Activated CD4-positive, alpha-beta T cell treated with anti-CD3 and anti-CD28 coated beads, Interleukin-2, amount 50 U/mL, for 16 hours (primary cell): ENCODE measurements at regions not wholly inside any gene's neighbourhood (a gene's known extent, or its start where the extent isn't known, plus 50 kb on each side); places are given as distances from the start of the nearest gene placed in this dataset.

Source experiments
- DNase-seq: peaks from one replicate; pipeline ENCODE4 v3.0.0-alpha.2; 2020

DNA sequence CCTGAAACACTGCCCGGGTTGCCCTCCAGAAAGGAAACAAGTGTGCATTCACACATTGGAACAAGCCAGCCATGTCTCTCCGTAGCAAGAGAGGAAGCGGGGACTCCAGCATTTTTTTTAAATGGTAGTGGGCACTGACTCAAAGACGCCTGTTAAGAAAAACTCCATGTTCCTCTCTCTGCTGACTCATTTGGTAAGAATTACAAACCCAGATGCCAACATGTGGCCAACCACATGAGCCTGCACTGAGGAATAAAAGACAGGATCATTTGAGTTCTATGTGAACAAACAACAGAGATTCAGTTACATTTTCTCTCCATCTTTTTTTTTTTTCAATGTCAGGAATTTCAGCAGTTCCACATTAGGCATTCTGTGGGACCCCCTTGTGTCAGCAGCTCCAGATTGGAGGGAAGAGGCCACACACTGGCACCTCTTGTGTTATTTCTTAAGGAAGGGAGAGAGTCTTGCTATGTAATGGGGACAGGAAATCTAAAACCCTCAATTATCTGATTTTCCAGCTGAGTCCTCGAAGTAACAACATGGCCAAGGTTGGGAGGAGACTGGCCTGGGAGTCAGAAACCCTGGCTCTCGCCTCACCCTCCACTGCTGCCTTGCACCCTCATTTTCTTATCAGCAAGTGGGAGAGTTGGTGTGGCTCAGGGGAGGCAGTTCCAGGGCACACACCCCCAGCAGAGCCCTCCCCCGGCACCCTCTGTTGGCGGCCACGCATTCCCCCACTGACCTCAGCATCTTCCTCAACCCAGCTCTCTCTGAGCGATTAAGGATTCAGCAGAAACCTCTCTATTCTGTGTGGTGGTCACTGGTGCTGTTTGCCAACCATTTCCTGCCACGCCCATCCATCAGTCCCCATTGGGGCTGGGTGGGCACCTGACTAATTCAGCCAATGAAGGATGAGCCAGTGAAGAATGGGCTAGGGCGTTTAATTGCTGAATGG lies 173.0 kb downstream of the FOXL1 start:
- DNase-seq: no peak

GRCh38 chr16:86752582-86753175 lies 174.3 kb downstream of the FOXL1 start:
- no peak for DNase-seq

- no peak for DNase-seq
Measured at GRCh38 chr16:86753399-86753798, 175.1 kb downstream of the FOXL1 start.

- no peak for DNase-seq
Measured at GRCh38 chr16:86755571-86756006, 177.2 kb downstream of the FOXL1 start.

DNA sequence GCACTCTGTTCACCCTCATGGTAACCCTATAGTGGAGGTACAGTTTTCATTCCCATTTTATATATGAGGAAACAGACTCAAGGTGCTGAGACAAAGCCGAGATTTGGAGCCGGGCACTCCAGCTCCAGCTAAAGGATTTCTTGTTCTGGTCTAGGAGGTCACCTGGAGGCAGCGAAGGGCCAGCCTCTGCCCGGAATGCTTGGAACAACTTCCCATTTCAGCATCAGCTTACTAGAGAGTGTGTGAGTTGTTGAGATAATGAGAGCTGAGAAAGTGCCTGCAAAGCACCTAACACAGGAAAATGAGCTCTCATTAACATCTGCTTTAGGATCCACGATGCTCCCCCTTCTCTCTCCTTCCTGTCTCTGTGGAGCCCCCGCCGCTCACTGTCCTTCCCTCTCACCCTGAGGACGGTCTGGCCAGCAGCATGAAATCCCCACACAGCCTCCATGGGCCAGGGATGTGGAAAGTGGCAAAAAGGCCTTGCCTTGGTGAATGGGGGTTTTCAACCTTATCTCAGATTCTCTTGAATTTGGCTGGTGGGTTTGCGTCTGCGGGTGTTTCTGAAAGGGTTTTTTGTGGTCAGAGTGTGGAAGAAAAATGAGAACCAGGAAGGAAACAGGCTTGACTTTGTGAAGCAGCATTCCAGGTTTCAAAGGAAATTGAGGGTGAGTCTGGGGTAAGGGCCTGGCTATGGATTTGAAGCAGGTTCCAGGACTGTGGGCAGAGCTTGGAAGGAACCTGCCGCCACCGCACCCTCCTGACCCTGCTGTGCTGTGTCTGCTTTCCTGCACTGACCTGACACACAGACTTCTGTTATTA lies 178.7 kb downstream of the FOXL1 start:
- DNase-seq: no peak

DNA sequence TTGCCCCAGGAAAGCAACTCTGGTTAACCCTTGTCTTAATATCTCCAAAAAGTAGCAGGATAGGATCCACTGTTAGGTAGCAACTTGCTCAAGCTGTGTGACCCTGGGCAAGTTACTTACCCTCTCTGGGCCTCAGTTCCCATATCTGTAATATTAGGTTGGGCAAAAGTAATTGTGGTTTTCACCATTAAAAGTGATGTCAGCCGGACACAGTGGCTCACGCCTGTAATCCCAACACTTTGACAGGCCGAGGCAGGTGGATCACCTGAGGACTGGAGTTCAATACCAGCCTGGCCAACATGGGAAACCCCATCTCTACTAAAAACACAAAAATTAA lies 179.3 kb downstream of the FOXL1 start:
- DNase-seq: no peak

DNA sequence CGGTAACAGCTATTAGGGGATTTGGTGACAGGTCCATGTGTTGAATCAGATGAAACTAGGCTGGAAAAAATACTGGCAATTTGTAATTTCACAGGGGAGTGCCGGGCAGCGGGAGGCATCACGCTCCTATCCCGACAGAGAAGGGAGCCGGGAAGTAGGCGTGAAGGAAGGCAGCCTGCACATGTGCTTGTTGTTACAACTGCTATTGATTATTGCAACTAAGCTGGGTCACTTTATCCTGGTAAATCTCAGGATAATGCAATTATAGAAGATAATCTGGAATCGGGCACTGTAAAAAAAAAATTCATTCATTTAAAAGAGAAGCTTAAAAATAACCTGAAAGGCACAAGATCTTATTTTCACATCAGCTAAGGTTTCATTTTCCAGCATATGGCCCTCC lies 180.6 kb downstream of the FOXL1 start:
- DNase-seq: no peak

- DNase-seq: peak; percentile 43
Measured at GRCh38 chr16:86761111-86762031, 183.0 kb downstream of the FOXL1 start.

DNA sequence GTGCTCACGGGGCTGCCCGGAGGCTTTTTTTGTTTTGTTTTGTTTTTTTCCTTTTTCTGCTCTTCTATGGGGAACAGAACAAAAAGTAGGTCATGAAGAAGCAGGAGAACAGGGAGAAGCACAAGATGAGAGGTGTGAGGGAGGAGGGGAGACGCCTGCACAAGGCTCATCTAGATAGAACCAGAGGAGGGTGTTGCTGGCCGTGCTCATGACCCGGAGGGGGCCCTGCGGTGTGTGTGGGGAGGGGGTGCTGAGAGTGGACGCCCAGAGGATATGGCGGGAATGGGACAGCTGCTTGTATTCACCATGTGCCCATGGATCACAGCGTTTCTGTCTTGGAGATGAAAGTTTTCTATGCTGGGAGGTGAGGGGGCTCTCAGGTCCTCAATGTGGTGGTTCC lies 183.7 kb downstream of the FOXL1 start:
- DNase-seq: no peak

DNA sequence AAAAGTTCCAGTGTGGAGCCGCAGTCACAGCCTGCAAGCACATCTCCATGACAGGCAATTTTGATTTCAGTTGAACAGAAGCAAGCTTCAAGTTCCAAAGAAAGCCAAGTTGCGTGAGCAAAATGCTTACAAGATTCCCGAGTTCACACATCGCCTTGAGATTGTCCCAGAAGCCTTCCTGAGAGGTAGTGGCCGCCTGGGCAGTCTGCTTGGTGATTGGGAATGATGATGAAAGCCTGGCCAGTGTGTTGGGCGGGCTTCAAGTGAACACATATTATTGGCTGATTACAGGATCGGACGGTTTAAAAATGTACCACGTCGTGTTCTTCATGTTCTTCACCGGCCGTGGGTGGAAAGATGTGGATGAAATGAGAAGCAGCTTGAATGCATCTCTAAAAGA lies 185.5 kb downstream of the FOXL1 start:
- no peak for DNase-seq

- no peak for DNase-seq
Measured at GRCh38 chr16:86764551-86764950, 186.2 kb downstream of the FOXL1 start.

DNA sequence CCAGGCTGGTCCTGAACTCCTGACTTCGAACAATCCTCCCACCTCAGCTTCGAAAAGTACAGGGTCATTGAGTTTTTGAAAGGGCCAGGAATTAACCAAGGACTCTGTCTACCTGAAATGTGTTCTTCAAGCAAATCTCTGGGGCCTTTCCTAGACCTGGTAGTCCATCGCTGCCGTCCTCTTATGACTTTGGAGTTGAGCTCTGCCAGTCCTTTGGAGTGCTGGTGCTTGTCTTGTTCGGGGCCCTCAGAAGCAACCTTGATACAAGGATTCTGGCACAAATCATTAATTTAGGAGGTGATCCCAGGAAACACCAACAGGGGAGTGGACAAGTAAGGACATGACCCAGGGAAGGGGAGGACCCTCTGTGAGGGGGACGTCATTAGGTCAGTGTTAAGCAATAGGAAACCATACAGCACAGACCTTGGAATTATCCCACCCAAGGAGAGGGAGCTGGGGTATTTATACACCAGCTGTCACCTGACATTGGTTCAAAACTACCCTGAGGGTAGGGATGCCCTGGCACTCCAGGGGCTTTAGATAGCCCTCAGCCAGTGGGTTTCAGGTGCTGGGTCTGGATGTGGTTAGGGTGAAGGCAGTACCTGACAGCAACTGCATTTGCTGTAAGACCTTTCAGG lies 187.2 kb downstream of the FOXL1 start:
- DNase-seq: no peak

DNA sequence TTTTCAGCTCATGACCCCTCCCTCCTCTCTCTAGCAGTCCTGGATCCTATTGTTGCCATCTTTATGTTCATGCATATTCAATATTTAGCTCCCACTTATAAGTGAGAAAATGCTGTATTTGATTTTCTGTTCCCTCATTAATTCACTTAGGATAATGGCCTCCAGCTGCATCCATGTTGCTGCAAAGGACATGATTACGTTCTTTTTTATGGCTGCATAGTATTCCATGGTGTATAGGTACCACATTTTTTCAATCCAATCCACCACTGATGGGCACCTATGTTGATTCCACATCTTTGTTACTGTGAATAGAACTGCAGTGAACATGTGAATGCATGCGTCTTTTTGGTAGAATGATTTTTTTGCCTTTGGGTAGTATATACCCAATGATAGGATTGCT lies 188.4 kb downstream of the FOXL1 start:
- DNase-seq: no peak

GRCh38 chr16:86768228-86768791 lies 190.0 kb downstream of the FOXL1 start:
- no peak for DNase-seq

GRCh38 chr16:86768999-86769398 lies 190.7 kb downstream of the FOXL1 start:
- DNase-seq: no peak

DNA sequence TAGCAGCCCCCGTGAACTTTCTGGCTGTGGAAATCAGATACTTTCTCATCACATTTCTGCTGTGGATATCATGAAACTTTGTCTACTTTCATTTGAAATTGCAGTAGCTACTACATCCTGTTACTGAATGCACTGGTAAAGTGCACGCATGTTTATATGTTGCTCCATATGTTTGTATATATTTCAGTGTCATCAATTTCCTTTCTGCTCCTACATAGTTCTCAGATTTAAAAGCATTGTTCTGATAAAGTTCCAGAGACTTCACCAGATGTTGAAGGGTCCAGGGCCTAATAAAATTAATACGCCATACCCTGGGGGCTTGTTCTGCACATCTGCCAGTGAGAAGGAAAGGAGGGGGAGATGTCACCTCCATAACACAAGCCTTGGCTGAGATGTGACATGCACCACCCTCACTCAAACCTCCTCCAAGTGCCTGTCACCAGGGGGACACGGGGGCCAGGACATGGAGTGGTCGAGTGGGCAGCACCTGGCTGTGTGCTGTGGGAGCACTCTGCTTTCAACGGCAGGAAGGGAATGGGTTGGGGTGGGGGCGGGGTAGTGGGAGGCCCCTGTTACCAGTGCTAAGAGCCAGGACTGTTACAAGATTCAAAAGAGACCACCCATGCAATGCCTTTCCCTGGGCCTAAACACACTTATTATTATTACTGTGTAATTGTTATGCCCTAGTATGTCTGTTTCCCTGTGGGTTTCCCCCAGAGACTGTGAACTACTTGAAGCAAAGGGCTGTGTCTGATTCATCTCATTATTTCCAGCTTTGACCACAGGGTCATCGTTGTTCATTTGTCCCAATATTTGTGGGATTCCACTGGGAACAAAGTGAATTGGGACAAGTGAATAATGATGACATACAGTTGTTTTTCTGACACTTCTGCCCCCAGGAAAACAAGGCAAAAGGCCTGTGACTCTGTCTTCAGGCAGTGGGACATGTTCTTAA lies 193.4 kb downstream of the FOXL1 start:
- no peak for DNase-seq

DNA sequence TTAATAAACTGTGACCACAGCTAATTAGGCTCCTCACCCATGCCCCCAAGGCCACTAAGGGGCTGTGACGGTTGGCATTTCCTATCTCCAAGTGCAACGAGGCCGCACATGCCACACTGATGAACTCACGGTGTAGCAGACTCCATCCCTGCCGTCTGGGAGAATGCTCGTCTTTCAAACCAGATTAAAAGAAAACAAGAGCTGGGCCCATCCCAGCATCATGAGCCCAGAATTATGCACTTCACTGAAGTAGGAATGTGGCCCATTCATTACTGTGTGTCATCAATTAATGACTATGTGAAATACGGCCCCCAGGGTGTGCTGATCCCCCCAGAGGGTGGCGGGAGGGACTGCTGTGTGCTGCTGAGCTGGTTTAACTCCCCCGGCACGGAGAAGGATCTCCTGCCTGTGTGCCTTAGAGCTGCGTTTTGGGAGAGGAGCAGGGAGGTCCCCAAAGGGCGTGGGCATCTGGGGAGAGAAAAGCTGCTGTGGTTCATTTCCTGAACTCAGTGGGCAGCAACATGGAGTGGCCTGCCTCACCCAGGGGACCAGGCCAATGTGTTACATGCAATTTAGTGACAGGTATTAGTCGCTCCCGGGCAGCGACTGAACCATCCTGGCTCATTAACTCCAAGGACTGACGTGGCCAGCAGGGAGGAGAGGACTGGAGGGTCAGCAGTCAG lies 194.5 kb downstream of the FOXL1 start:
- DNase-seq: no peak

GRCh38 chr16:86773354-86773715 lies 195.0 kb downstream of the FOXL1 start:
- no peak for DNase-seq

DNA sequence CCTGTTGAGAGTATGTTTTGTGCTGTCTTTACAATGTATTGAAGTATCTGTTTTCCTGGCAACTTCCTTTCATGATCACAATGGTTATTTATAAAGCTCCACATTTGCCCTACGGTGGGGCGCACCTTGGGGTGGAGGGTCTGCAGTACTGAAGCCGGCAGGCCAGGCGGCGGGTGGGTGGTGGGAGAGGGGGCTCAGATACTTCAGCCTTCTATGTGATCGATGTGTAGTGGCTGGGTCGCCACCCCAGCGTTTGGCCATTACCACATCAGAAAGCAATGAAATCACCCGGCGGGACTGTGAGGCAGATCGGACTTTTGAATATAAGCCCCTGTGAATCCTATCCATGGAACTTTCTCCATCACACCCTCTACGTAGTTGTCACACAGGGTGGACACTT lies 196.6 kb downstream of the FOXL1 start:
- DNase-seq: no peak

DNA sequence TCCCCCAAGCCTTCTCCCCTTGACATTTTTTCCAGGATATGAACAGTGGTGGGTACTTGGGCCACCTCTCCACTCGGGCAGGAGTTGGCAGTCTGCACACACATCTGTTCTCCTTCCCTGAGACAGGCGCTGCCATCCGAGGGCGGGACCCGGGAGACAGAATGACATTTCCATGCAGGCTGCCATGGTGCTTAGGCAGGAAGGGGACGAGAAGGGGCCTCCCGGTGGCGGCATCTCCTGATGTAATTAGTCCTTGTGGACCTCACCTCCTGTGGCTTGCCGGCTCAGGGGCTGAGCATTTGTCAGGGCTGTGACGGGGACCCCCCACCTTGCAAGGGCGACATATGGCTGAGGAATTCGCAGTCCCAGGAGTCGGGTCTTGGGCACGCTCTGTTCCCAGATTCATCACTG lies 197.2 kb downstream of the FOXL1 start:
- DNase-seq: no peak
